Fibroblast of pulmonary artery (primary cell): ENCODE measurements at regions not wholly inside any gene's neighbourhood (a gene's known extent, or its start where the extent isn't known, plus 50 kb on each side); places are given as distances from the start of the nearest gene placed in this dataset.

Experiments used
- DNase-seq: peaks from one replicate; pipeline ENCODE4 v3.0.0-alpha.2; 2010; ENCODE audit warnings: low read depth
- H3K4me3 ChIP-seq: replicated peaks from 2 replicates; pipeline ENCODE4 v1.5.1; 2011; ENCODE audit warnings: low read depth, mild to moderate bottlenecking, control low read depth, low read length, moderate library complexity
- CTCF ChIP-seq: IDR thresholded peaks from 2 replicates; pipeline ENCODE4 v1.5.1; 2011; ENCODE audit warnings: mild to moderate bottlenecking, control low read depth, low read length, inconsistent platforms; ENCODE audit errors: missing control alignments

- H3K4me3 ChIP-seq: no peak overlapping the region
- no peak for TF ChIP-seq CTCF
- no peak for DNase-seq
These were observed 93.4 kb upstream of the PTCH1 start for GRCh38 chr9:95610006-95610785.

- DNase-seq: no peak
These were observed 92.7 kb upstream of the PTCH1 start for GRCh38 chr9:95609426-95609825.

GRCh38 chr9:95608341-95608740, 91.6 kb upstream of the PTCH1 start:
- TF ChIP-seq CTCF: no peak
- H3K4me3 ChIP-seq: no peak overlapping the region
- DNase-seq: no peak

More at GRCh38 chr9:95609426-95609825, 92.7 kb upstream of the PTCH1 start:
- no peak overlapping the region for H3K4me3 ChIP-seq
- TF ChIP-seq CTCF: no peak

GRCh38 chr9:95607507-95607906, 90.7 kb upstream of the PTCH1 start:
- TF ChIP-seq CTCF: no peak
- no peak overlapping the region for H3K4me3 ChIP-seq
- DNase-seq: no peak

- TF ChIP-seq CTCF: no peak
- H3K4me3 ChIP-seq: no peak overlapping the region
These were observed 89.9 kb upstream of the PTCH1 start for GRCh38 chr9:95606489-95607350.

GRCh38 chr9:95605816-95606488, 89.2 kb upstream of the PTCH1 start:
- no peak for DNase-seq
- H3K4me3 ChIP-seq: no peak overlapping the region

More at GRCh38 chr9:95606489-95607350, 89.9 kb upstream of the PTCH1 start:
- DNase-seq: no peak

More at GRCh38 chr9:95605816-95606488, 89.2 kb upstream of the PTCH1 start:
- no peak for TF ChIP-seq CTCF
